ENCODE measurements at regions not wholly inside any gene's neighbourhood (a gene's known extent, or its start where the extent isn't known, plus 50 kb on each side); places are given as distances from the start of the nearest gene placed in this dataset.

GRCh38 chr11:106159836-106160235, 82.4 kb downstream of the AASDHPPT start:
- no peaks in the 10 kb centered on the region for H3K4me1 ChIP-seq (replicated peaks in 1 of 2; ENCODE audit: control insufficient read depth in 2 of 2, insufficient read depth in 2 of 2, low read length in 2 of 2)
- H3K4me2 ChIP-seq (ENCODE audit: insufficient read depth, low read length): no peak overlapping the region
- no peak overlapping the region for H3K4me3 ChIP-seq
- no peaks in the 10 kb centered on the region for H3K27me3 ChIP-seq (ENCODE audit: control insufficient read depth in 2 of 2, insufficient read depth in 2 of 2, low read length in 2 of 2)
- in situ Hi-C loops (cut with MboI): no loop called here
- CTCF ChIA-PET (ENCODE audit: low intra/inter-chr PET ratio): no interaction called here
- H3K9ac ChIP-seq (ENCODE audit: insufficient read depth in 1 of 2, low read depth in 2 of 2, low read length in 2 of 2): no peak overlapping the region
- TF ChIP-seq MAFG (tag; conservative IDR thresholded peaks at IDR 0.05) (0 out of 2 replicates have a peak, but pooled peaks have one; percentile 28), ZNF143 (CRISPR knock-in tag; IDR thresholded peaks at IDR 0.05) (no peak)
- FAIRE-seq: no peak
- BruUV-seq (replicated peaks): no TSS peak
- ATAC-seq: no peak
- H4K20me1 ChIP-seq (replicated peaks; ENCODE audit: control insufficient read depth, insufficient read depth, low read length): no peaks in the 10 kb centered on the region
- DNase-seq (ENCODE audit: extremely low read depth in 1 of 4, low spot score in 3 of 4): no peak
- POLR2A ChIA-PET: no interaction called here
- intact Hi-C loops (cut with micrococcal nuclease): loop anchor here (10.0 kb wide), 1 partner anchor 875 kb away; no protein-coding TSS in a partner anchor
- H3K9me1 ChIP-seq (ENCODE audit: control insufficient read depth, insufficient read depth, low read length): no peaks in the 10 kb centered on the region
- no peaks in the 10 kb centered on the region for H3K9me3 ChIP-seq (replicated peaks; ENCODE audit: control insufficient read depth, insufficient read depth, low read depth, low read length)
- no peak overlapping the region; the same call in 2 of the 3 replicates for H3K27ac ChIP-seq (ENCODE audit: extremely low read depth, low read depth, low read length)
- no peaks in the 10 kb centered on the region for H3K79me2 ChIP-seq (ENCODE audit: control insufficient read depth, insufficient read depth, low read length)
- H2AFZ ChIP-seq (ENCODE audit: low read depth, low read length): no peak overlapping the region; the same call in 1 of the 2 replicates
- no peaks in the 10 kb centered on the region for H3K36me3 ChIP-seq (ENCODE audit: control insufficient read depth, insufficient read depth, low read length)

DNA sequence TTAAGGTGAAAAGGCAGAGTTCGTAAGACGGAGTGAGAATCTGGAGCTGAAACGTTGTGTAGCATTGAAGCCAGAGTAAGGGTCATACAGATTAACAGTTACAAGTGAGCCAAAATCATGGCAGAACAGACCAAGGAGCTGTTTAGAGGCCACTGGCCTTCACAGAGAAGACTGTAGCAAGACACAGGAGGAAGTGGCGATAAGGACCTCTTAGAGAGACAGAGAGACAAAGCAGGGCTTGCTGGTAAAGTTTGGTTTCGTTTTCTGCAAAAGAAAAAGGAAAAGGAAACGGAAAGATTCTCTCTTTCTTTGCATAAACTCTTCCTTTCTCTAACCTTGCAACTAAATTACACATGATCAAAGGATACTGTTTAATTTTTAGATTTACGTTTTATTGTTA, 83.0 kb downstream of the AASDHPPT start:
- intact Hi-C loops (cut with micrococcal nuclease) (no loop called here), in situ Hi-C loops (cut with MboI) (no loop called here)
- Histone ChIP-seq H3K9me3 (replicated peaks; ENCODE audit: control insufficient read depth, insufficient read depth, low read depth, low read length) (no peaks in the 10 kb centered on the region), H3K36me3 (ENCODE audit: control insufficient read depth, insufficient read depth, low read length) (no peaks in the 10 kb centered on the region), H3K27ac (ENCODE audit: extremely low read depth, low read depth, low read length) (peak overlapping the region; percentile 49; the same call in 1 of the 3 replicates), H2AFZ (ENCODE audit: low read depth, low read length) (peak overlapping the region; percentile 27; the same call in 1 of the 2 replicates), H3K4me2 (ENCODE audit: insufficient read depth, low read length) (no peak overlapping the region; the same call in 1 of the 2 replicates), H3K9ac (ENCODE audit: insufficient read depth in 1 of 2, low read depth in 2 of 2, low read length in 2 of 2) (no peak overlapping the region), H3K4me3 (no peak overlapping the region), H3K9me1 (ENCODE audit: control insufficient read depth, insufficient read depth, low read length) (no peaks in the 10 kb centered on the region), H3K79me2 (ENCODE audit: control insufficient read depth, insufficient read depth, low read length) (no peaks in the 10 kb centered on the region), H3K4me1 (replicated peaks in 1 of 2; ENCODE audit: control insufficient read depth in 2 of 2, insufficient read depth in 2 of 2, low read length in 2 of 2) (no peaks in the 10 kb centered on the region), H4K20me1 (replicated peaks; ENCODE audit: control insufficient read depth, insufficient read depth, low read length) (no peaks in the 10 kb centered on the region), H3K27me3 (ENCODE audit: control insufficient read depth in 2 of 2, insufficient read depth in 2 of 2, low read length in 2 of 2) (no peaks in the 10 kb centered on the region)
- FAIRE-seq (no peak), DNase-seq (ENCODE audit: extremely low read depth in 1 of 4, low spot score in 3 of 4) (peak in 1 of 4 experiments; percentile 9), ATAC-seq (peak; percentile 54; the same call in 2 of the 3 replicates)
- 2% methylated on average over 5 of the region's 7 CpGs for WGBS (ENCODE audit: insufficient coverage, low coverage, missing lambda C conversion rate)
- BruUV-seq (replicated peaks): no TSS peak
- no peak for TF ChIP-seq SMAD1 (IDR thresholded peaks at IDR 0.05; ENCODE audit: low read depth, low read length, partially characterized antibody)
- no peak for TF ChIP-seq ZNF280A (IDR thresholded peaks at IDR 0.05; ENCODE audit: low read depth, partially characterized antibody)
- TF ChIP-seq ZNF445 (CRISPR knock-in tag; IDR thresholded peaks at IDR 0.05; ENCODE audit: low read depth): no peak
- peak in 1 of 2 experiments; percentile 27; a peak in 1 of 4 replicates for TF ChIP-seq MAZ (CRISPR knock-in tag; conservative IDR thresholded peaks at IDR 0.05 in 1 of 2, IDR thresholded peaks at IDR 0.05 in 1 of 2)
- TF ChIP-seq TEAD4 (IDR thresholded peaks at IDR 0.05; ENCODE audit: low read length): no peak
- TF ChIP-seq TEAD4 (CRISPR knock-in tag; IDR thresholded peaks at IDR 0.05; ENCODE audit: borderline replicate concordance): no peak
- 0 out of 2 replicates have a peak, but pooled peaks have one; percentile 15 for TF ChIP-seq SPI1 (IDR thresholded peaks at IDR 0.05; ENCODE audit: borderline replicate concordance, low read depth, low read length)
- ChIA-PET POLR2A (interaction anchor here (0.7 kb wide), 1 partner anchor 1611 kb away, joined by 3 read pairs; no protein-coding TSS in a partner anchor), CTCF (ENCODE audit: low intra/inter-chr PET ratio) (no interaction called here)

Data from K562 (cell line).